ENCODE measurements at regions not wholly inside any gene's neighbourhood (a gene's known extent, or its start where the extent isn't known, plus 50 kb on each side); places are given as distances from the start of the nearest gene placed in this dataset.

- intact Hi-C loops (cut with DNase I) = no loop called here
- no peak overlapping the region for H3K27ac ChIP-seq
Measured at GRCh38 chr4:178273168-178273567, 830.9 kb upstream of the AGA start.

GRCh38 chr4:178275671-178276360, 833.6 kb upstream of the AGA start:
- Histone ChIP-seq H3K27ac (no peak overlapping the region), H3K27me3 (no peaks in the 10 kb centered on the region), H3K4me1 (no peaks in the 10 kb centered on the region), H3K36me3 (no peaks in the 10 kb centered on the region), H3K9me3 (no peaks in the 10 kb centered on the region), H3K4me3 (no peak overlapping the region)
- no peak for ATAC-seq
- intact Hi-C loops (cut with DNase I) = no loop called here
- DNase-seq = no peak
- TF ChIP-seq CTCF (IDR thresholded peaks at IDR 0.05) = no peak

More at GRCh38 chr4:178273168-178273567, 830.9 kb upstream of the AGA start:
- H3K36me3 ChIP-seq = no peaks in the 10 kb centered on the region
- ATAC-seq (no peak), DNase-seq (no peak)
- TF ChIP-seq CTCF (IDR thresholded peaks at IDR 0.05) = no peak
- H3K4me3 ChIP-seq = no peak overlapping the region
- no peaks in the 10 kb centered on the region for H3K4me1 ChIP-seq
- peaks cover 0 to 5% of the 10 kb centered on the region in 2 donors for H3K9me3 ChIP-seq
- H3K27me3 ChIP-seq = no peaks in the 10 kb centered on the region

GRCh38 chr4:178280362-178280761, 838.1 kb upstream of the AGA start:
- Histone ChIP-seq H3K9me3 (peaks cover 0 to 1% of the 10 kb centered on the region in 2 donors), H3K4me3 (no peak overlapping the region), H3K36me3 (no peaks in the 10 kb centered on the region), H3K27ac (no peak overlapping the region), H3K27me3 (no peaks in the 10 kb centered on the region), H3K4me1 (no peaks in the 10 kb centered on the region)
- no peak for TF ChIP-seq CTCF (IDR thresholded peaks at IDR 0.05)
- ATAC-seq (no peak), DNase-seq (no peak)
- intact Hi-C loops (cut with DNase I) = no loop called here

- Histone ChIP-seq H3K27me3 (no peaks in the 10 kb centered on the region), H3K36me3 (no peaks in the 10 kb centered on the region), H3K4me1 (no peaks in the 10 kb centered on the region), H3K4me3 (no peak overlapping the region), H3K27ac (no peak overlapping the region), H3K9me3 (peaks cover 0 to 3% of the 10 kb centered on the region in 2 donors)
- intact Hi-C loops (cut with DNase I) = no loop called here
- DNase-seq = no peak
- ATAC-seq = no peak
- no peak for TF ChIP-seq CTCF (IDR thresholded peaks at IDR 0.05)
Measured at GRCh38 chr4:178288462-178288861, 846.2 kb upstream of the AGA start.

- ATAC-seq = no peak
- no peak overlapping the region for H3K27ac ChIP-seq
- intact Hi-C loops (cut with DNase I) = no loop called here
- H3K9me3 ChIP-seq = peaks cover 0 to 5% of the 10 kb centered on the region in 2 donors
- no peak for DNase-seq
- TF ChIP-seq CTCF (IDR thresholded peaks at IDR 0.05) = no peak
- H3K27me3 ChIP-seq = no peaks in the 10 kb centered on the region
- H3K4me3 ChIP-seq = no peak overlapping the region
- no peaks in the 10 kb centered on the region for H3K36me3 ChIP-seq
- no peaks in the 10 kb centered on the region for H3K4me1 ChIP-seq
Measured at GRCh38 chr4:178293601-178294000, 851.4 kb upstream of the AGA start.
